Coronary artery (tissue), 2 donors: ENCODE measurements at regions not wholly inside any gene's neighbourhood (a gene's known extent, or its start where the extent isn't known, plus 50 kb on each side); places are given as distances from the start of the nearest gene placed in this dataset.

Experiments
- DNase-seq: peaks from one replicate; pipeline ENCODE4 v3.0.0-alpha.2; 2017; ENCODE audit warnings: low spot score
- H3K27ac ChIP-seq, 2 donors: fragments of 200-600 bp; sonication (generic); one replicate each; pipeline ENCODE4 v1.5.1; 2016 to 2019
- H3K4me3 ChIP-seq: fragments of 200-600 bp; sonication (generic); 2 replicates; pipeline ENCODE4 v1.5.1; 2016; ENCODE audit warnings: mild to moderate bottlenecking, moderate library complexity
- CTCF ChIP-seq: fragments of 200-600 bp; sonication (generic); IDR thresholded peaks from one replicate; pipeline ENCODE4 v1.5.1; 2019; ENCODE audit warnings: antibody characterized with exemption

GRCh38 chr20:41927189-41927588, 309.0 kb upstream of the CHD6 start:
- TF ChIP-seq CTCF, result no peak
- H3K27ac ChIP-seq, result no peak overlapping the region
- H3K4me3 ChIP-seq, result no peak overlapping the region
- DNase-seq, result no peak

GRCh38 chr20:41925476-41925875, 307.3 kb upstream of the CHD6 start:
- no peak for DNase-seq
- H3K27ac ChIP-seq, result no peak overlapping the region
- no peak for TF ChIP-seq CTCF
- no peak overlapping the region for H3K4me3 ChIP-seq

- H3K4me3 ChIP-seq, result no peak overlapping the region
- H3K27ac ChIP-seq, result no peak overlapping the region
- no peak for DNase-seq
- no peak for TF ChIP-seq CTCF
Measured at GRCh38 chr20:41923624-41924023, 305.4 kb upstream of the CHD6 start.

GRCh38 chr20:41913146-41913545, 295.0 kb upstream of the CHD6 start:
- no peak for DNase-seq
- Histone ChIP-seq H3K27ac (no peak overlapping the region), H3K4me3 (no peak overlapping the region)
- TF ChIP-seq CTCF, result no peak

- TF ChIP-seq CTCF, result no peak
- H3K4me3 ChIP-seq, result no peak overlapping the region
Measured at GRCh38 chr20:41910558-41910957, 292.4 kb upstream of the CHD6 start.

GRCh38 chr20:41905199-41905598, 287.0 kb upstream of the CHD6 start:
- no peak for TF ChIP-seq CTCF
- DNase-seq, result no peak
- Histone ChIP-seq H3K27ac (no peak overlapping the region), H3K4me3 (no peak overlapping the region)

More at GRCh38 chr20:41910558-41910957, 292.4 kb upstream of the CHD6 start:
- DNase-seq, result no peak
- no peak overlapping the region for H3K27ac ChIP-seq

- TF ChIP-seq CTCF, result no peak
- Histone ChIP-seq H3K27ac (no peak overlapping the region), H3K4me3 (no peak overlapping the region)
- no peak for DNase-seq
Measured at GRCh38 chr20:41903586-41903985, 285.4 kb upstream of the CHD6 start.
